SK-MEL-5 (cell line): ENCODE measurements at regions not wholly inside any gene's neighbourhood (a gene's known extent, or its start where the extent isn't known, plus 50 kb on each side); places are given as distances from the start of the nearest gene placed in this dataset.
A peak's percentile ranks its signal among the peaks of the same experiment; 100 is the strongest.
"Not testable (repeated sequence)": the region's sequence is repeated elsewhere in the genome, so short reads cannot be mapped to it uniquely, and the experiment has no call there.

Experiments used
- DNase-seq: peaks from one replicate; pipeline ENCODE4 v3.0.0-alpha.2; 2016; ENCODE audit warnings: low read depth, low spot score
- in situ Hi-C: cut with HindIII; loops from 2 replicates; pipeline ENCODE4 v1.10.0; 2016; ENCODE audit warnings: low sequenced_read_pairs, high pct_unique_total_duplicates, low pct_unique_long_range_greater_than_20kb

GRCh38 chr10:42233461-42234206 lies 404.7 kb downstream of the ZNF33B start:
- in situ Hi-C loops, DNase-seq: not testable (repeated sequence)

GRCh38 chr10:42232955-42233354 lies 405.4 kb downstream of the ZNF33B start:
- DNase-seq, in situ Hi-C loops: not testable (repeated sequence)

- in situ Hi-C loops, DNase-seq: not testable (repeated sequence)
Observed at GRCh38 chr10:42230812-42231211, 407.6 kb downstream of the ZNF33B start.

GRCh38 chr10:42230115-42230514 lies 408.3 kb downstream of the ZNF33B start:
- DNase-seq, in situ Hi-C loops: not testable (repeated sequence)

- in situ Hi-C loops, result not testable (repeated sequence)
Observed at GRCh38 chr10:42227859-42228258, 410.5 kb downstream of the ZNF33B start.

GRCh38 chr10:42193588-42193987 lies 444.8 kb downstream of the ZNF33B start:
- in situ Hi-C loops, DNase-seq: not testable (repeated sequence)

More at GRCh38 chr10:42227859-42228258, 410.5 kb downstream of the ZNF33B start:
- DNase-seq, result not testable (repeated sequence)

- DNase-seq, result peak; percentile 2
Observed at GRCh38 chr10:42192450-42192849, 445.9 kb downstream of the ZNF33B start.

GRCh38 chr10:42187501-42188195 lies 450.7 kb downstream of the ZNF33B start:
- in situ Hi-C loops, DNase-seq: not testable (repeated sequence)

More at GRCh38 chr10:42192450-42192849, 445.9 kb downstream of the ZNF33B start:
- in situ Hi-C loops, result not testable (repeated sequence)

GRCh38 chr10:42177793-42178689 lies 460.3 kb downstream of the ZNF33B start:
- peak; percentile 31 for DNase-seq
- in situ Hi-C loops, result not testable (repeated sequence)

- no peak for DNase-seq
- in situ Hi-C loops, result no loop called here
Observed at GRCh38 chr10:42177077-42177792, 461.1 kb downstream of the ZNF33B start.

GRCh38 chr10:42150428-42151061 lies 487.8 kb downstream of the ZNF33B start:
- in situ Hi-C loops, result no loop called here
- no peak for DNase-seq

- in situ Hi-C loops, result no loop called here
- no peak for DNase-seq
Observed at GRCh38 chr10:42149722-42150427, 488.5 kb downstream of the ZNF33B start.

GRCh38 chr10:42149027-42149700 lies 489.2 kb downstream of the ZNF33B start:
- in situ Hi-C loops, result no loop called here
- DNase-seq, result no peak

- DNase-seq, in situ Hi-C loops: not testable (repeated sequence)
Observed at GRCh38 chr10:42146165-42146564, 492.2 kb downstream of the ZNF33B start.

GRCh38 chr10:42138023-42138422 lies 500.3 kb downstream of the ZNF33B start:
- in situ Hi-C loops, DNase-seq: not testable (repeated sequence)

GRCh38 chr10:42113158-42113450 lies 525.3 kb downstream of the ZNF33B start:
- in situ Hi-C loops, result no loop called here
- no peak for DNase-seq
